Stomach (tissue), 4 donors: ENCODE measurements at regions not wholly inside any gene's neighbourhood (a gene's known extent, or its start where the extent isn't known, plus 50 kb on each side); places are given as distances from the start of the nearest gene placed in this dataset.

ENCODE experiments used
- CTCF ChIP-seq, 7 experiments: fragments of 450-650 bp in 4 of 7; fragments of 200-600 bp in 3 of 7; sonication (generic) in 3 of 7; IDR thresholded peaks; one replicate each; pipeline ENCODE4 v1.5.1; 2016 to 2019; ENCODE audit warnings: antibody characterized with exemption in 7 of 7, control low read depth in 2 of 7, mild to moderate bottlenecking in 1 of 7
- EP300 ChIP-seq: sonication (generic); formaldehyde crosslinking; IDR thresholded peaks from one replicate; pipeline ENCODE4 v1.6.1; 2017; ENCODE audit warnings: antibody characterized with exemption
- POLR2AphosphoS5 ChIP-seq, 3 donors: sonication (generic); formaldehyde crosslinking; IDR thresholded peaks; one replicate each; pipeline ENCODE4 v1.6.1; 2016; ENCODE audit warnings: antibody characterized with exemption in 3 of 3

GRCh38 chr2:223228871-223229270 lies 176.9 kb downstream of the KCNE4 start:
- TF ChIP-seq CTCF (IDR thresholded peaks at IDR 0.05) = no peak
- TF ChIP-seq POLR2AphosphoS5 (IDR thresholded peaks at IDR 0.05) = no peak
- TF ChIP-seq EP300 = no peak
